Vagina (tissue), 2 donors: ENCODE measurements at regions not wholly inside any gene's neighbourhood (a gene's known extent, or its start where the extent isn't known, plus 50 kb on each side); places are given as distances from the start of the nearest gene placed in this dataset.

Experiments used
- POLR2A ChIP-seq, 2 donors: fragments of 450-650 bp; IDR thresholded peaks; one replicate each; pipeline ENCODE4 v1.6.1; 2017; ENCODE audit warnings: antibody characterized with exemption in 2 of 2, mild to moderate bottlenecking in 2 of 2, moderate library complexity in 2 of 2
- POLR2AphosphoS5 ChIP-seq, 2 donors: sonication (generic); formaldehyde crosslinking; IDR thresholded peaks; one replicate each; pipeline ENCODE4 v1.9.0; 2017; ENCODE audit warnings: antibody characterized with exemption in 2 of 2, mild to moderate bottlenecking in 2 of 2, low read depth in 1 of 2; ENCODE audit not compliant: insufficient read depth in 1 of 2
- TF ChIP-seq, protein P1 (sequence below), 3 experiments: fragments of 450-650 bp in 2 of 3; fragments of 200-600 bp in 1 of 3; sonication (generic) in 1 of 3; IDR thresholded peaks; one replicate each; pipeline ENCODE4 v1.5.1; 2017 to 2019; ENCODE audit warnings: antibody characterized with exemption in 3 of 3, mild to moderate bottlenecking in 2 of 3, moderate library complexity in 2 of 3

DNA sequence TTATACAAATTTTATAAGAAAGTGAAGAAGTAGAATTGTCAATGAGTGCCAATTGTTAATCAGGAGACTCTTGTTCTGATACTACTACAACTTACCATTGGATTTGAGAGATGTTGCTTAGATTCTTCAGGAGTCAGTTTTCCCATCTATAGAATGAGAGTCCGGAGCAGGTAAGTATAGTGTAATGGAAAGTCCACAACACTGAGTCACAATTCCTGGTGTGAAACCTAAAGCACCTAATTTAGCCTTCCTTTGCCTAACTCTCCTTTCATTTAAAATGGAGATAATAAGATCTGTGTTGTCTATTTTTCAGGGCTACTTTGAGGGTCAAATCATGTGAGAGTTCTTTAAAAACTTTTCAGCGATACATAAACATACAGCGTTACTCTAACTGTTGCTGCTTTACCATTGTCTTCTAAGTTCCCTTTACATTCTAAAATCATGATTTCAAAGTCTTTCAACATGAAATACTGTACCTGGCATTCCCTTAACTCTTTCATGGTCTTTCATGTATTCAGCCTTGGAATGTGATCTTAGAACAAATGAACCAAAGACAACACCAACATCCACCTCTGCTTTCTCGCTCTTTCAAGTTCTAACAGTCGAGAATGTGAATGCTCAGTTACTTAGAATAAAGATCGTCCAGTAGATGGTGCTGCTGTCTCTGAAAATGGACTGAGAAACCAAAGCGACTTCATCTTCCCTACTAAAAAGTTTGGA is 90.9 kb downstream of the SLC30A10 start:
- TF ChIP-seq, protein P1, sequence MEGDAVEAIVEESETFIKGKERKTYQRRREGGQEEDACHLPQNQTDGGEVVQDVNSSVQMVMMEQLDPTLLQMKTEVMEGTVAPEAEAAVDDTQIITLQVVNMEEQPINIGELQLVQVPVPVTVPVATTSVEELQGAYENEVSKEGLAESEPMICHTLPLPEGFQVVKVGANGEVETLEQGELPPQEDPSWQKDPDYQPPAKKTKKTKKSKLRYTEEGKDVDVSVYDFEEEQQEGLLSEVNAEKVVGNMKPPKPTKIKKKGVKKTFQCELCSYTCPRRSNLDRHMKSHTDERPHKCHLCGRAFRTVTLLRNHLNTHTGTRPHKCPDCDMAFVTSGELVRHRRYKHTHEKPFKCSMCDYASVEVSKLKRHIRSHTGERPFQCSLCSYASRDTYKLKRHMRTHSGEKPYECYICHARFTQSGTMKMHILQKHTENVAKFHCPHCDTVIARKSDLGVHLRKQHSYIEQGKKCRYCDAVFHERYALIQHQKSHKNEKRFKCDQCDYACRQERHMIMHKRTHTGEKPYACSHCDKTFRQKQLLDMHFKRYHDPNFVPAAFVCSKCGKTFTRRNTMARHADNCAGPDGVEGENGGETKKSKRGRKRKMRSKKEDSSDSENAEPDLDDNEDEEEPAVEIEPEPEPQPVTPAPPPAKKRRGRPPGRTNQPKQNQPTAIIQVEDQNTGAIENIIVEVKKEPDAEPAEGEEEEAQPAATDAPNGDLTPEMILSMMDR (IDR thresholded peaks at IDR 0.05), result peak in 2 of 3 experiments; percentile 24 to 27
- TF ChIP-seq POLR2AphosphoS5 (IDR thresholded peaks at IDR 0.05; ENCODE audit: insufficient read depth in 1 of 2, low read depth in 1 of 2), result no peak
- no peak for TF ChIP-seq POLR2A (IDR thresholded peaks at IDR 0.05)
